Eye (tissue), 1 donor: ENCODE measurements at regions not wholly inside any gene's neighbourhood (a gene's known extent, or its start where the extent isn't known, plus 50 kb on each side); places are given as distances from the start of the nearest gene placed in this dataset.
A peak's percentile ranks its signal among the peaks of the same experiment; 100 is the strongest.
"Not testable (repeated sequence)": the region's sequence is repeated elsewhere in the genome, so short reads cannot be mapped to it uniquely, and the experiment has no call there.

Source experiments
- DNase-seq: peaks from one replicate; pipeline ENCODE4 v3.0.0-alpha.2; 2015

GRCh38 chr5:33153831-33154230 lies 286.9 kb upstream of the TARS1 start:
- DNase-seq: no peak

GRCh38 chr5:33160871-33161270 lies 279.9 kb upstream of the TARS1 start:
- DNase-seq: no peak

GRCh38 chr5:33161421-33161820 lies 279.3 kb upstream of the TARS1 start:
- DNase-seq: no peak

DNA sequence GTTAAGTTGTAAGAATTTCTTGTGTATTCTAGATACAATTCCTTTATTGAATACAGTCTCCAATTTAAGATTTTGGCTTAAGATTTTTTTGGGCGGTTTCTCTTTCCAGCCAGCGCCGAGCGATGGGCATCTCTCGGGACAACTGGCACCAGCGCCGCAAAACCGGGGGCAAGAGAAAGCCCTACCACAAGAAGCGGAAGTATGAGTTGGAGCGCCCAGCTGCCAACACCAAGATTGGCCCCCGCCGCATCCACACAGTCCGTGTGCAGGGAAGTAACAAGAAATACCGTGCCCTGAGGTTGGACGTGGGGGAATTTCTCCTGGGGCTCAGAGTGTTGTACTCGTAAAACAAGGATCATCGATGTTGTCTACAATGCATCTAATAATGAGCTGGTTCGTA lies 278.7 kb upstream of the TARS1 start:
- DNase-seq: no peak

DNA sequence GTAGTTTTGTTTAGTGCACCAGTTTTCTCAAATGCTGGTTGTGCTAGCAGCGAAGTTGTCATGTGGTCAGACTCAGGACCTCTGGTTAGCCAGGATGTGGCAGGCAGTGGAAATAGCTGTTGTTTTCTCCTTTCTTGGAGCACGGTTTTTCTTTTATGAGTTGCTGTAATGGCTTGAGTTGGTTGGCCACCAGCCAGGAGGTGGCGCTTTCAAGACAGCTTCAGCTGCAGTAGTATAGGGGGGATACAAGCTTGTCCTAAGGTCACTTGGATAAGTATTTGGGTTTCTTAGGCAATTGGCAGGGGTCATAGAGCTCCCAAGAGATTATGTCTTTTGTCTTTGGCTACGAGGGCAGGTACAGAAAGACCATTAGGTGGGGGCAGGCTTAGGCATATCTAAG lies 274.2 kb upstream of the TARS1 start:
- no peak for DNase-seq

DNA sequence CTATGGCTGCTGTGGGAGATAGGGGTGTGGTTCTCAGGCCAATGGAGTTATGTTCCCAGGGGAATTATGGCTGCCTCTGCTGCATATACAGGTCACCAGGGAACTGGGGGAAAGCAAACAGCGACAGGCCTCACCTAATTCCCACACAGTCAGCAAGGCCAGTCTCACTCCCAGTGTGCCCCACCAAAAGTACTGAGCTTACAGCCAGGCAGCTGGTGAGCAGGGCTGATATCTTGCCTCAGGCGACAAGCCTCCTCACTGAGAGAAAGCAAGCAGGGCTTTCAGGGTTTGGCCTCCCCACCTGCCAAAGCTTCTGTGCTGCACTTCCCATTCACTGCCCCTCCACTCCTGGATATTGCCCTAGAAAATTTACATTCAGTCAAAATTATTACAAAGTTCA lies 273.8 kb upstream of the TARS1 start:
- DNase-seq: no peak

DNA sequence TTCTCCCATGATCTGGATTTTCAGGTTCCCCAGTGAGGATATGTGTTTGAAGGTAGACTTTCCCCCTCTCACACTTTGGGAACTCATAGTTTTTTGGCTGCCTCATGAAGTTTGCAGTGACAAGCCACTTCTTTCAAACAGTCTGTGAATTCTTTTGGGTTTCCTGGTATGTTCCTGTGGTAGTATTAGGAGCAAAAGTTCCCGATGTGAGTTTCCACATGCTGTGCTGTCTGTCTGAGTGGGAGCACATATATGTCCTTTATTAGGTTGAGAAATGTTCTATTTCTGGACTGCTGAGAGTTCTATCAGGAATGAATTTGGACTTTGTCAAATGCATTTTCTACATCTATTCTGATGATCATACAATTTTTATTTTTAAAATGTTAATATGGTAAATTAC lies 273.2 kb upstream of the TARS1 start:
- DNase-seq: no peak

DNA sequence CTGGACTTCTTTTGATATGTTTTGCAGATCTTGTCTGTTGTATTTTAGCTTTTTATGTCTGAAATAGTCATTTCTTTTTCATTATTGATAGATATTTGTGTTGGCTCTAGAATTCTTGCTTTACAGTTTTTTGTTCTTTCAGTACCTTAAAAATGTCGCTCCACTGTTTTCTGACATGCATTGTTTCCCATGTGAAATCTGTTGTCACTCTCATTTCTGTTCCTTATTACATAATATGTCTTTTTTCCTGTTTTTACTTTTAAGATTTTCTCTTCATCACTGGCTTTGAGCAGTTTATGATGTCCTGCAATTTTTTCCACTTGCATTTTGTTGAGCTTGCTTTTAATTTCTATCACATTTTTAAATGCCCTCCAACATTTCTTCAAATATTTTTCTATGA lies 270.4 kb upstream of the TARS1 start:
- no peak for DNase-seq

GRCh38 chr5:33174383-33174782 lies 266.4 kb upstream of the TARS1 start:
- DNase-seq: no peak

GRCh38 chr5:33179301-33179700 lies 261.5 kb upstream of the TARS1 start:
- DNase-seq: no peak

GRCh38 chr5:33180900-33181299 lies 259.9 kb upstream of the TARS1 start:
- DNase-seq: peak; percentile 30

- no peak for DNase-seq
These were observed 257.8 kb upstream of the TARS1 start for GRCh38 chr5:33182986-33183385.

DNA sequence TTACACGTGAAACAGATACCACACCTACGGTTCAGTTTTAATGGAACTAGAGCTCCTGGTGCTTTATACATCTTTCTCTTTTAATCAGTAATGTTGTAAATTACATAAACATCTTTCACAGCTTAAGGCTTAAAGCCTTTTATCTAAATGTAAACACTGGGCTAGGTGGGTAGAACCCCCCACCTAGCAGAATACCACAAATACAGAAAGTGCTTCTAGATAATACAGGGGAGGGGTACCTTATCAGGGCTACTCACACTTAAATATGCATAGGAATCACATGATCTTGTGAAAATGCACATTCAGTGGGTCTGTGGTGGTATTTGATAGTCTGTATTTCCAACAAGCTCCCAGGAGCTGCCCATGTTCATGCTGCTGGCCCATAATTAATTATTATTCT lies 256.4 kb upstream of the TARS1 start:
- DNase-seq: no peak

DNA sequence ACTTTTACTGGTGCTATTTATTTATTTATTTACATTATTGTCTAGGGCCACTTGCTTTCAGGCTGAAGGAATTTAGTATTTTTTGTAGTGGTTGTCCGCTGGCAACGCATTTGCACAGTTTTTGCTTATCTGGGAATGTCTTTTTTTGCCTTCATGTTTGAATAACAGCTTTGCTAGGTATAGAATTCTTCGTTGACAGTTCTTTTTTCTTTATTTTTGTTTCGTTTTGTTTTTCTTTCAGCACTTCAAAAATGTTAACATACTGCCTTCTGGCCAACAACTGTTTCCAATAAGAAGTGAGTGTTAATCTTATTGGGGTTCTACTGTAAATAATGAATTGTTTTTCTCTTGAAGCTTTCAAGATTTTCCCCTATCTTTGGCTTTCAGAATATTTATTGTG lies 252.7 kb upstream of the TARS1 start:
- DNase-seq: no peak

GRCh38 chr5:33194914-33195313 lies 245.9 kb upstream of the TARS1 start:
- DNase-seq: no peak

GRCh38 chr5:33195431-33196165 lies 245.2 kb upstream of the TARS1 start:
- DNase-seq: peak; percentile 5

DNA sequence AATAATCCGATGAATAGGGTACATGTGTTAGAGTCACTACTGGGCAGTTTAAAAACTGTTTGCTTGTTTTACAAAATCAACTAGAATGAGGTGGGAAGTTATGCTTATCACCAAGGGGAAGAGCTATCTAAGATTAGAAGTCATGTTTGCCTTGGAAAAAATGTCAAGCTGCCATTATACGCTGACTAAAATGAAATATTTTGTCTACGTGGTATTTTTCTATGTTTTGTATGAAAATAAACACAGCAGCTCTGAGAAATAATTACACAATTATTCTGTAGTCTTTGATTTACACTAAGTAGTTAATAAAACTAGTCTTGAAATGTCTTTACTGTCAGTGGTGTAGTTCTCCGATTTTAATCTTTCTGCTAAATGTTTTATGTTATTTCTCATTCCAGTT lies 241.9 kb upstream of the TARS1 start:
- no peak for DNase-seq

DNA sequence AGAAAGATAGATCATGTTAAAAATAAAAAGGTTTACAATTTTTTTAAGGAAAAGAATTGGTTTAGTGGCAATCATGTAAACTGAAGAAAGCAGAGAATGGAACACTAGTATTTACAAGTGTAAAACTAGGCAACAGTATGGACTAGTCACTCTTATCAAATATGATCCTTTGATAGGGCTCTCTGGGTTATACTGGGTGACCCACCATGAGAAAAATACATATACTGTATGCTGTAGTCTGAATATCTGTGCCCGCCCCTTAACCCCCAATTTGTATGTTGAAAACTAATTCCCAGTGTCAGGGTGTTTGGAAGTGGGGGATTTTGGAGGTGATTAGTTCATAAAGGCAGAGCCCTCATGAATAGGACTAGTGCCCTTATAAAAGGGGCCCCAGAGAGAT lies 236.8 kb upstream of the TARS1 start:
- no peak for DNase-seq

GRCh38 chr5:33205079-33205478 lies 235.7 kb upstream of the TARS1 start:
- no peak for DNase-seq

- DNase-seq: no peak
These were observed 234.9 kb upstream of the TARS1 start for GRCh38 chr5:33205727-33206410.

- no peak for DNase-seq
These were observed 233.7 kb upstream of the TARS1 start for GRCh38 chr5:33206962-33207506.

- no peak for DNase-seq
These were observed 231.5 kb upstream of the TARS1 start for GRCh38 chr5:33209252-33209651.

- DNase-seq: not testable (repeated sequence)
These were observed 230.5 kb upstream of the TARS1 start for GRCh38 chr5:33210221-33210620.

- no peak for DNase-seq
These were observed 229.8 kb upstream of the TARS1 start for GRCh38 chr5:33210978-33211377.

DNA sequence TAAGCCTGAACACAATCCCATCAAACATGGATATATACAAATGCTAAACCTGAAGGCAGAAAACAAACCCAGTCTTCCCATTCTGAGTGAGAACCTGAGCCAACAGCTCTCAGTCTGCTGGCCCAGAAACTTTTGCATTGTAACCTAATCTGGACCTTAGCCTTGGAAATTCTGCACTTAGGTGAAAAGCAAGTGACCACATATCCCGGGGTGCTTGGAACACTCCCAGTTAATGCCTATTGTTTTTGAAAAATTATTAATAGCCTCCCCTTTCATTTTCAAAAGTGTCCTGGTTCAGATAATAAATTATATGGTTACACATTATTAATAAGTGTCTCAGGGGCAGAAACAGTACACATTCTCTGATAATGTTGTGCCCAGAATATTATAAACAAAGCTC lies 228.3 kb upstream of the TARS1 start:
- DNase-seq: no peak
